IMR-90 (cell line): ENCODE measurements at regions not wholly inside any gene's neighbourhood (a gene's known extent, or its start where the extent isn't known, plus 50 kb on each side); places are given as distances from the start of the nearest gene placed in this dataset.
A peak's percentile ranks its signal among the peaks of the same experiment; 100 is the strongest.

ENCODE experiments used
- ATAC-seq: fragments of 200-7000 bp; cut with Tn5 transposase; 2 replicates; pipeline ENCODE4 v1.9.1; 2020; ENCODE audit warnings: low read depth, mild to moderate bottlenecking, moderate library complexity
- BruUV-seq: library from RNA; stranded (reverse); fragments of 400-500 nt; replicated peaks from 2 replicates; lab custom pipeline; 2021; lab: Mats Ljungman, UMichigan
- CTCF ChIA-PET: fragments of 300-600 bp; formaldehyde crosslinking; extraction: SDS; loops from one replicate; lab custom pipeline; 2021; ENCODE audit warnings: antibody characterized with exemption; lab: Yijun Ruan, JAX
- POLR2A ChIA-PET: fragments of 300-600 bp; sonication (Branson Sonifier 250); formaldehyde crosslinking; loops from one replicate; lab custom pipeline; 2022; ENCODE audit warnings: antibody characterized with exemption; ENCODE audit not compliant: unreplicated experiment; lab: Charles Lee
- DNase-seq: peaks from one replicate; pipeline ENCODE4 v3.0.0; 2013
- H2AFZ ChIP-seq: replicated peaks from 2 replicates; pipeline ENCODE3; 2013; ENCODE audit warnings: low read length, mild to moderate bottlenecking; ENCODE audit not compliant: poor library complexity
- H2AK5ac ChIP-seq: 2 replicates; pipeline ENCODE4 v1.6.1; 2013; ENCODE audit warnings: low read depth, low read length, inconsistent platforms
- H2AK9ac ChIP-seq: replicated peaks from 2 replicates; pipeline ENCODE3; 2013; ENCODE audit warnings: mild to moderate bottlenecking, low read depth, low read length, moderate library complexity; ENCODE audit not compliant: poor library complexity
- H2BK120ac ChIP-seq: 2 replicates; pipeline ENCODE4 v1.6.1; 2013; ENCODE audit warnings: low read depth, low read length, inconsistent platforms
- H2BK15ac ChIP-seq: 3 replicates; pipeline ENCODE4 v1.6.1; 2013; ENCODE audit warnings: low read depth, low read length, inconsistent platforms
- H2BK20ac ChIP-seq: 2 replicates; pipeline ENCODE4 v1.6.1; 2013; ENCODE audit warnings: low read depth, mild to moderate bottlenecking, inconsistent platforms, low read length, moderate library complexity
- H2BK5ac ChIP-seq: 2 replicates; pipeline ENCODE4 v1.6.1; 2013; ENCODE audit warnings: mild to moderate bottlenecking, low read depth, low read length, inconsistent platforms; ENCODE audit not compliant: poor library complexity, severe bottlenecking
- H3K14ac ChIP-seq: replicated peaks from 2 replicates; pipeline ENCODE4 v1.6.1; 2013; ENCODE audit warnings: low read depth, low read length, inconsistent platforms
- H3K18ac ChIP-seq: 2 replicates; pipeline ENCODE4 v1.6.1; 2013; ENCODE audit warnings: low read depth, low read length, control low read depth
- H3K23ac ChIP-seq: 2 replicates; pipeline ENCODE4 v1.6.1; 2013; ENCODE audit warnings: low read depth, low read length, inconsistent platforms
- H3K27ac ChIP-seq: 2 replicates; pipeline ENCODE4 v1.5.1; 2013; ENCODE audit warnings: mild to moderate bottlenecking, control low read depth, low read length; ENCODE audit not compliant: insufficient read depth
- H3K27me3 ChIP-seq: 2 replicates; pipeline ENCODE4 v1.6.1; 2013; ENCODE audit warnings: low read length; ENCODE audit not compliant: control insufficient read depth, insufficient read depth
- H3K36me3 ChIP-seq: 2 replicates; pipeline ENCODE4 v1.6.1; 2013; ENCODE audit warnings: low read length, mixed read lengths; ENCODE audit not compliant: control insufficient read depth, insufficient read depth
- H3K4ac ChIP-seq: 2 replicates; pipeline ENCODE4 v1.6.1; 2013; ENCODE audit warnings: low read depth, low read length, inconsistent platforms
- H3K4me1 ChIP-seq: 2 replicates; pipeline ENCODE4 v1.6.1; 2013; ENCODE audit warnings: low read length, mixed read lengths; ENCODE audit not compliant: control insufficient read depth, insufficient read depth
- H3K4me2 ChIP-seq: 2 replicates; pipeline ENCODE4 v1.6.1; 2013; ENCODE audit warnings: low read depth, mild to moderate bottlenecking, control low read depth, low read length, moderate library complexity
- H3K4me3 ChIP-seq: 2 replicates; pipeline ENCODE4 v1.5.1; 2013; ENCODE audit warnings: low read depth, mild to moderate bottlenecking, control low read depth, low read length, moderate library complexity; ENCODE audit not compliant: insufficient read depth
- H3K56ac ChIP-seq: 2 replicates; pipeline ENCODE4 v1.6.1; 2013; ENCODE audit warnings: low read length, inconsistent platforms; ENCODE audit not compliant: insufficient read depth; ENCODE audit errors: extremely low read depth
- H3K79me1 ChIP-seq, 2 experiments: 2 replicates each; pipeline ENCODE4 v1.6.1; 2013; ENCODE audit warnings: low read length in 2 of 2, inconsistent platforms in 1 of 2, low read depth in 1 of 2
- H3K9ac ChIP-seq: 2 replicates; pipeline ENCODE4 v1.6.1; 2013; ENCODE audit warnings: low read depth, low read length, control low read depth
- H3K9me1 ChIP-seq: 2 replicates; pipeline ENCODE4 v1.6.1; 2013; ENCODE audit warnings: low read length, inconsistent platforms; ENCODE audit not compliant: insufficient read depth
- H3K9me3 ChIP-seq: 2 replicates; pipeline ENCODE4 v1.6.1; 2013; ENCODE audit warnings: low read length; ENCODE audit not compliant: control insufficient read depth, insufficient read depth
- H4K20me1 ChIP-seq: 2 replicates; pipeline ENCODE4 v1.6.1; 2013; ENCODE audit warnings: low read length, inconsistent platforms; ENCODE audit not compliant: insufficient read depth
- H4K5ac ChIP-seq: 2 replicates; pipeline ENCODE4 v1.6.1; 2013; ENCODE audit warnings: mild to moderate bottlenecking, low read depth, low read length, control low read depth
- H4K8ac ChIP-seq, 2 experiments: 2 replicates each; pipeline ENCODE4 v1.6.1; 2013; ENCODE audit warnings: low read depth in 2 of 2, low read length in 2 of 2, control low read depth in 1 of 2, inconsistent platforms in 1 of 2
- H4K91ac ChIP-seq: 2 replicates; pipeline ENCODE4 v1.6.1; 2013; ENCODE audit warnings: low read depth, low read length, inconsistent platforms; ENCODE audit not compliant: insufficient read depth
- BHLHE40 ChIP-seq: fragments of 150-350 bp; IDR thresholded peaks from 2 replicates; pipeline ENCODE4 v1.6.1; 2016; ENCODE audit warnings: mild to moderate bottlenecking, low read depth, low read length
- CEBPB ChIP-seq: IDR thresholded peaks from 2 replicates; pipeline ENCODE4 v1.6.1; 2012; ENCODE audit warnings: low read depth, low read length, improper control_type of control experiment
- CHD1 ChIP-seq: IDR thresholded peaks from 2 replicates; pipeline ENCODE4 v1.6.1; 2012; ENCODE audit warnings: low read depth, low read length, improper control_type of control experiment
- FOS ChIP-seq: fragments of 150-350 bp; IDR thresholded peaks from 2 replicates; pipeline ENCODE4 v1.6.1; 2016; ENCODE audit warnings: low read depth, low read length
- MAFK ChIP-seq: IDR thresholded peaks from 2 replicates; pipeline ENCODE4 v1.6.1; 2012; ENCODE audit warnings: low read depth, low read length, improper control_type of control experiment
- MAZ ChIP-seq: IDR thresholded peaks from 2 replicates; pipeline ENCODE4 v1.6.1; 2012; ENCODE audit warnings: low read depth, mild to moderate bottlenecking, low read length, improper control_type of control experiment, moderate library complexity, borderline replicate concordance
- MXI1 ChIP-seq: IDR thresholded peaks from 2 replicates; pipeline ENCODE4 v1.6.1; 2012; ENCODE audit warnings: low read depth, mild to moderate bottlenecking, low read length, moderate library complexity, borderline replicate concordance
- NFE2L2 ChIP-seq: fragments of 150-350 bp; IDR thresholded peaks from 2 replicates; pipeline ENCODE4 v1.6.1; 2016; ENCODE audit warnings: low read depth, mild to moderate bottlenecking, low read length
- POLR2A ChIP-seq: IDR thresholded peaks from 2 replicates; pipeline ENCODE4 v1.6.1; 2012; ENCODE audit warnings: mild to moderate bottlenecking, low read depth, low read length
- RAD21 ChIP-seq: IDR thresholded peaks from 2 replicates; pipeline ENCODE4 v1.6.1; 2012; ENCODE audit warnings: low read length, improper control_type of control experiment
- RCOR1 ChIP-seq: IDR thresholded peaks from 2 replicates; pipeline ENCODE4 v1.6.1; 2012; ENCODE audit warnings: mild to moderate bottlenecking, low read length, improper control_type of control experiment; ENCODE audit not compliant: insufficient replicate concordance
- RFX5 ChIP-seq: IDR thresholded peaks from 2 replicates; pipeline ENCODE4 v1.8.0; 2012; ENCODE audit warnings: low read depth, mild to moderate bottlenecking, low read length, moderate library complexity
- SMC3 ChIP-seq: fragments of 150-350 bp; IDR thresholded peaks from 2 replicates; pipeline ENCODE4 v1.6.1; 2016; ENCODE audit warnings: low read depth, mild to moderate bottlenecking, antibody characterized with exemption, low read length, moderate library complexity
- WGBS, 2 experiments: methylation state at CpG; one replicate each; pipeline versions ENCODE4 v1.1.5 to v1.1.7; 2013; ENCODE audit warnings: missing lambda C conversion rate in 2 of 2; ENCODE audit not compliant: insufficient read length in 1 of 2; ENCODE audit errors: extremely low coverage in 2 of 2; 5-methylcytosine and 5-hydroxymethylcytosine counted together
- dilution Hi-C: fragments of 300-500 bp; cut with HindIII; formaldehyde crosslinking; loops from one replicate; pipeline ENCODE4 v1.14.3; 2018; ENCODE audit warnings: low sequenced_read_pairs; ENCODE audit not compliant: unreplicated experiment
- in situ Hi-C: fragments of 300-500 bp; cut with MboI; formaldehyde crosslinking; loops from 3 replicates; pipeline ENCODE4 v1.14.3; 2019; ENCODE audit warnings: low sequenced_read_pairs, inconsistent platforms, mixed read lengths
- intact Hi-C: fragments of 100-400 bp; cut with micrococcal nuclease; formaldehyde crosslinking; loops from 2 replicates; pipeline ENCODE4 v1.10.0; 2022
- TF ChIP-seq, protein P1 (sequence below): conservative IDR thresholded peaks from 2 replicates; pipeline ENCODE4 v1.5.1; 2012; ENCODE audit warnings: mild to moderate bottlenecking, low read depth, low read length, improper control_type of control experiment
- TF ChIP-seq, protein P2 (sequence below): fragments of 150-350 bp; IDR thresholded peaks from 2 replicates; pipeline ENCODE4 v1.6.1; 2016; ENCODE audit warnings: low read depth, mild to moderate bottlenecking, low read length, moderate library complexity, borderline replicate concordance

GRCh38 chr10:113381981-113382509 lies 170.8 kb upstream of the HABP2 start:
- no peak overlapping the region for H2AK9ac ChIP-seq
- H3K4me1 ChIP-seq, result peaks cover 3% of the 10 kb centered on the region; the same call in 1 of the 2 replicates
- peak overlapping the region; percentile 91; the same call in 1 of the 2 replicates for H3K18ac ChIP-seq
- no peaks in the 10 kb centered on the region for H3K36me3 ChIP-seq
- peak overlapping the region; percentile 58 for H3K9ac ChIP-seq
- H3K4ac ChIP-seq, result peak overlapping the region; percentile 71
- dilution Hi-C loops, result no loop called here
- peak overlapping the region; percentile 93 for H3K4me2 ChIP-seq
- DNase-seq, result peak; percentile 57
- peaks cover 4% of the 10 kb centered on the region; the same call in 1 of the 2 replicates for H3K9me1 ChIP-seq
- peak; percentile 55 for ATAC-seq
- ChIA-PET CTCF (no interaction called here), POLR2A (interaction anchor here (0.6 kb wide), 1 partner anchor 1059 kb away, joined by 8 read pairs; no protein-coding TSS in a partner anchor)
- no CpG with 5 or more reads among the region's 9 CpGs for WGBS, 2 experiments
- H4K8ac ChIP-seq, result peak overlapping the region; percentile 77 to 90; a peak in 3 of 4 replicates
- peak overlapping the region; percentile 71 for H4K91ac ChIP-seq
- peak overlapping the region; percentile 19 for H2BK5ac ChIP-seq
- 0 out of 2 replicates have a peak overlapping the region, but pooled peaks have one; percentile 60 for H2AK5ac ChIP-seq
- H3K9me3 ChIP-seq, result no peaks in the 10 kb centered on the region
- H3K27me3 ChIP-seq, result no peaks in the 10 kb centered on the region; the same call in 1 of the 2 replicates
- in situ Hi-C loops, result loop anchor here (10.0 to 25.0 kb wide), 4 partner anchors 247 to 907 kb away; no protein-coding TSS in a partner anchor
- peak overlapping the region; percentile 91 for H3K23ac ChIP-seq
- peak overlapping the region; percentile 58; the same call in 1 of the 2 replicates for H3K56ac ChIP-seq
- peak overlapping the region; percentile 88 for H2BK20ac ChIP-seq
- H3K4me3 ChIP-seq, result peak overlapping the region; percentile 34
- peak overlapping the region; percentile 97 for H3K14ac ChIP-seq
- peak overlapping the region; percentile 73; the same call in 1 of the 2 replicates for H4K5ac ChIP-seq
- BruUV-seq, result no TSS peak
- H3K27ac ChIP-seq, result no peak overlapping the region
- intact Hi-C loops, result loop anchor here (10.0 kb wide), 4 partner anchors 327 to 1197 kb away; partner anchors contain the start of gene GPAM
- H3K79me1 ChIP-seq, result no peaks in the 10 kb centered on the region
- peak overlapping the region; percentile 84 for H2AFZ ChIP-seq
- H2BK120ac ChIP-seq, result peak overlapping the region; percentile 91
- peak overlapping the region; percentile 90; the same call in 2 of the 3 replicates for H2BK15ac ChIP-seq
- no peaks in the 10 kb centered on the region for H4K20me1 ChIP-seq
- no peak for TF ChIP-seq MAFK
- no peak for TF ChIP-seq RFX5
- TF ChIP-seq, protein P1, sequence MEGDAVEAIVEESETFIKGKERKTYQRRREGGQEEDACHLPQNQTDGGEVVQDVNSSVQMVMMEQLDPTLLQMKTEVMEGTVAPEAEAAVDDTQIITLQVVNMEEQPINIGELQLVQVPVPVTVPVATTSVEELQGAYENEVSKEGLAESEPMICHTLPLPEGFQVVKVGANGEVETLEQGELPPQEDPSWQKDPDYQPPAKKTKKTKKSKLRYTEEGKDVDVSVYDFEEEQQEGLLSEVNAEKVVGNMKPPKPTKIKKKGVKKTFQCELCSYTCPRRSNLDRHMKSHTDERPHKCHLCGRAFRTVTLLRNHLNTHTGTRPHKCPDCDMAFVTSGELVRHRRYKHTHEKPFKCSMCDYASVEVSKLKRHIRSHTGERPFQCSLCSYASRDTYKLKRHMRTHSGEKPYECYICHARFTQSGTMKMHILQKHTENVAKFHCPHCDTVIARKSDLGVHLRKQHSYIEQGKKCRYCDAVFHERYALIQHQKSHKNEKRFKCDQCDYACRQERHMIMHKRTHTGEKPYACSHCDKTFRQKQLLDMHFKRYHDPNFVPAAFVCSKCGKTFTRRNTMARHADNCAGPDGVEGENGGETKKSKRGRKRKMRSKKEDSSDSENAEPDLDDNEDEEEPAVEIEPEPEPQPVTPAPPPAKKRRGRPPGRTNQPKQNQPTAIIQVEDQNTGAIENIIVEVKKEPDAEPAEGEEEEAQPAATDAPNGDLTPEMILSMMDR, result no peak
- no peak for TF ChIP-seq RCOR1
- TF ChIP-seq SMC3, result no peak
- no peak for TF ChIP-seq FOS
- TF ChIP-seq POLR2A, result no peak
- TF ChIP-seq CEBPB, result no peak
- TF ChIP-seq RAD21, result no peak
- TF ChIP-seq MXI1, result no peak
- TF ChIP-seq BHLHE40, result no peak
- TF ChIP-seq, protein P2, sequence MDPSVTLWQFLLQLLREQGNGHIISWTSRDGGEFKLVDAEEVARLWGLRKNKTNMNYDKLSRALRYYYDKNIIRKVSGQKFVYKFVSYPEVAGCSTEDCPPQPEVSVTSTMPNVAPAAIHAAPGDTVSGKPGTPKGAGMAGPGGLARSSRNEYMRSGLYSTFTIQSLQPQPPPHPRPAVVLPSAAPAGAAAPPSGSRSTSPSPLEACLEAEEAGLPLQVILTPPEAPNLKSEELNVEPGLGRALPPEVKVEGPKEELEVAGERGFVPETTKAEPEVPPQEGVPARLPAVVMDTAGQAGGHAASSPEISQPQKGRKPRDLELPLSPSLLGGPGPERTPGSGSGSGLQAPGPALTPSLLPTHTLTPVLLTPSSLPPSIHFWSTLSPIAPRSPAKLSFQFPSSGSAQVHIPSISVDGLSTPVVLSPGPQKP, result no peak
- TF ChIP-seq CHD1, result no peak
- no peak for TF ChIP-seq MAZ
- no peak for TF ChIP-seq NFE2L2
